ENCODE measurements at regions not wholly inside any gene's neighbourhood (a gene's known extent, or its start where the extent isn't known, plus 50 kb on each side); places are given as distances from the start of the nearest gene placed in this dataset.

- Histone ChIP-seq H3K4me1 (ENCODE audit: insufficient read depth, low read length) (no peaks in the 10 kb centered on the region), H3K18ac (ENCODE audit: insufficient read length, low read depth, low read length) (no peak overlapping the region), H3K23ac (ENCODE audit: insufficient read length, low read depth, low read length) (no peak overlapping the region), H3K4me2 (ENCODE audit: insufficient read depth, insufficient read length, low read length) (no peak overlapping the region), H2BK120ac (ENCODE audit: low read depth, low read length, poor library complexity, severe bottlenecking) (no peak overlapping the region), H3K23me2 (ENCODE audit: insufficient read length, low read depth, low read length, poor library complexity, severe bottlenecking) (no peaks in the 10 kb centered on the region), H3T11ph (ENCODE audit: low read length) (no peak overlapping the region), H3K27me3 (ENCODE audit: insufficient read depth, low read length) (no peaks in the 10 kb centered on the region), H4K91ac (ENCODE audit: insufficient read length, low read depth, low read length) (no peak overlapping the region), H4K20me1 (ENCODE audit: control insufficient read depth, insufficient read depth, insufficient read length) (no peaks in the 10 kb centered on the region), H2AFZ (ENCODE audit: low read length) (no peak overlapping the region), H2AK5ac (ENCODE audit: insufficient read length, low read length) (no peak overlapping the region), H3K56ac (ENCODE audit: insufficient read length, low read depth, low read length) (no peak overlapping the region), H3K79me2 (ENCODE audit: insufficient read depth, low read length) (no peaks in the 10 kb centered on the region), H3K9ac (ENCODE audit: extremely low read depth, insufficient read length, low read length) (no peak overlapping the region), H3K4ac (ENCODE audit: low read depth, low read length) (no peak overlapping the region), H3K79me1 (ENCODE audit: insufficient read depth, low read depth, low read length, poor library complexity, severe bottlenecking) (no peaks in the 10 kb centered on the region), H4K5ac (ENCODE audit: insufficient read length, low read depth, low read length) (no peak overlapping the region), H2BK15ac (ENCODE audit: low read depth, low read length) (no peak overlapping the region), H4K8ac (replicated peaks; ENCODE audit: insufficient read length, low read depth, low read length) (no peak overlapping the region), H2BK5ac (ENCODE audit: insufficient read length, low read length) (no peak overlapping the region), H3K14ac (ENCODE audit: insufficient read depth, low read length) (no peak overlapping the region), H2BK20ac (ENCODE audit: low read depth, low read length, poor library complexity, severe bottlenecking) (no peak overlapping the region), H3K27ac (ENCODE audit: insufficient read length, low read depth, low read length) (no peak overlapping the region), H3K9me3 (ENCODE audit: control insufficient read depth, low read depth, low read length) (no peaks in the 10 kb centered on the region), H2BK12ac (ENCODE audit: insufficient read length, low read depth, low read length) (no peak overlapping the region)
- TF ChIP-seq, protein P1, sequence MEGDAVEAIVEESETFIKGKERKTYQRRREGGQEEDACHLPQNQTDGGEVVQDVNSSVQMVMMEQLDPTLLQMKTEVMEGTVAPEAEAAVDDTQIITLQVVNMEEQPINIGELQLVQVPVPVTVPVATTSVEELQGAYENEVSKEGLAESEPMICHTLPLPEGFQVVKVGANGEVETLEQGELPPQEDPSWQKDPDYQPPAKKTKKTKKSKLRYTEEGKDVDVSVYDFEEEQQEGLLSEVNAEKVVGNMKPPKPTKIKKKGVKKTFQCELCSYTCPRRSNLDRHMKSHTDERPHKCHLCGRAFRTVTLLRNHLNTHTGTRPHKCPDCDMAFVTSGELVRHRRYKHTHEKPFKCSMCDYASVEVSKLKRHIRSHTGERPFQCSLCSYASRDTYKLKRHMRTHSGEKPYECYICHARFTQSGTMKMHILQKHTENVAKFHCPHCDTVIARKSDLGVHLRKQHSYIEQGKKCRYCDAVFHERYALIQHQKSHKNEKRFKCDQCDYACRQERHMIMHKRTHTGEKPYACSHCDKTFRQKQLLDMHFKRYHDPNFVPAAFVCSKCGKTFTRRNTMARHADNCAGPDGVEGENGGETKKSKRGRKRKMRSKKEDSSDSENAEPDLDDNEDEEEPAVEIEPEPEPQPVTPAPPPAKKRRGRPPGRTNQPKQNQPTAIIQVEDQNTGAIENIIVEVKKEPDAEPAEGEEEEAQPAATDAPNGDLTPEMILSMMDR (conservative IDR thresholded peaks at IDR 0.05), result no peak
- WGBS (ENCODE audit: extremely low coverage, insufficient read length, low lambda C conversion rate), result no CpG with 5 or more reads among the region's 3 CpGs
- Mint-ChIP-seq H3K27me3 (ENCODE audit: low read depth) (no peaks in the 10 kb centered on the region; the same call in 1 of the 2 replicates), H3K4me3 (no peak overlapping the region), H3K36me3 (ENCODE audit: insufficient read depth in 1 of 3, low read depth in 3 of 3) (no peaks in the 10 kb centered on the region), H3K9me3 (no peaks in the 10 kb centered on the region), H3K27ac (no peak overlapping the region; a peak in 1 of 7 replicates), H3K4me1 (peaks cover 17 to 18% of the 10 kb centered on the region in 2 experiments)
- no peak for DNase-seq
These were observed 107.7 kb upstream of the ATXN1 start for GRCh38 chr6:16868968-16869367.
